HG03280 (cell line): ENCODE measurements at regions not wholly inside any gene's neighbourhood (a gene's known extent, or its start where the extent isn't known, plus 50 kb on each side); places are given as distances from the start of the nearest gene placed in this dataset.

ENCODE experiments used
- ATAC-seq: cut with Tn5 transposase; IDR thresholded peaks from one replicate; pipeline ENCODE4 v1.9.1; 2021; ENCODE audit warnings: mild to moderate bottlenecking, moderate library complexity; ENCODE audit not compliant: unreplicated experiment

GRCh38 chr3:159593927-159594605, 394.6 kb upstream of the IL12A start:
- ATAC-seq, result no peak

- no peak for ATAC-seq
Observed at GRCh38 chr3:159600291-159600690, 388.3 kb upstream of the IL12A start.

GRCh38 chr3:159604151-159604581, 384.5 kb upstream of the IL12A start:
- no peak for ATAC-seq

GRCh38 chr3:159605101-159605500, 383.5 kb upstream of the IL12A start:
- ATAC-seq, result no peak

- ATAC-seq, result no peak
Observed at GRCh38 chr3:159605776-159606175, 382.9 kb upstream of the IL12A start.

- no peak for ATAC-seq
Observed at GRCh38 chr3:159607856-159608255, 380.8 kb upstream of the IL12A start.

- ATAC-seq, result no peak
Observed at GRCh38 chr3:159608311-159608710, 380.3 kb upstream of the IL12A start.

- ATAC-seq, result no peak
Observed at GRCh38 chr3:159609625-159610024, 379.0 kb upstream of the IL12A start.

GRCh38 chr3:159616234-159616825, 372.3 kb upstream of the IL12A start:
- ATAC-seq, result no peak

GRCh38 chr3:159619341-159619885, 369.2 kb upstream of the IL12A start:
- no peak for ATAC-seq

- ATAC-seq, result no peak
Observed at GRCh38 chr3:159620281-159620680, 368.4 kb upstream of the IL12A start.

- no peak for ATAC-seq
Observed at GRCh38 chr3:159620873-159621272, 367.8 kb upstream of the IL12A start.

- ATAC-seq, result no peak
Observed at GRCh38 chr3:159624616-159625015, 364.0 kb upstream of the IL12A start.

GRCh38 chr3:159625594-159625993, 363.0 kb upstream of the IL12A start:
- no peak for ATAC-seq

GRCh38 chr3:159626598-159626997, 362.0 kb upstream of the IL12A start:
- no peak for ATAC-seq

GRCh38 chr3:159627229-159627628, 361.4 kb upstream of the IL12A start:
- ATAC-seq, result no peak

GRCh38 chr3:159627634-159628033, 361.0 kb upstream of the IL12A start:
- no peak for ATAC-seq

- ATAC-seq, result no peak
Observed at GRCh38 chr3:159629329-159630084, 359.1 kb upstream of the IL12A start.

- ATAC-seq, result no peak
Observed at GRCh38 chr3:159631226-159631625, 357.4 kb upstream of the IL12A start.

GRCh38 chr3:159632128-159632527, 356.5 kb upstream of the IL12A start:
- no peak for ATAC-seq

- ATAC-seq, result no peak
Observed at GRCh38 chr3:159632851-159633250, 355.8 kb upstream of the IL12A start.

GRCh38 chr3:159634483-159634882, 354.2 kb upstream of the IL12A start:
- ATAC-seq, result no peak
